Activated CD4-positive, CD25-positive, alpha-beta regulatory T cell treated with anti-CD3 and anti-CD28 coated beads, Interleukin-2, amount 50 U/mL, for 24 hours (primary cell): ENCODE measurements at regions not wholly inside any gene's neighbourhood (a gene's known extent, or its start where the extent isn't known, plus 50 kb on each side); places are given as distances from the start of the nearest gene placed in this dataset.
"Not testable (repeated sequence)": the region's sequence is repeated elsewhere in the genome, so short reads cannot be mapped to it uniquely, and the experiment has no call there.

Experiments used
- ATAC-seq, 2 donors: fragments of 150-1000 bp; cut with Tn5 transposase; one replicate each; pipeline ENCODE4 v1.10.0; 2021; ENCODE audit warnings: mild to moderate bottlenecking in 1 of 2, moderate library complexity in 1 of 2

- ATAC-seq = no peak
Observed at GRCh38 chr11:23257556-23257955, 397.3 kb upstream of the CCDC179 start.

GRCh38 chr11:23263466-23263865, 403.2 kb upstream of the CCDC179 start:
- ATAC-seq = no peak

- ATAC-seq = no peak
Observed at GRCh38 chr11:23272095-23272494, 411.8 kb upstream of the CCDC179 start.

GRCh38 chr11:23278121-23278520, 417.8 kb upstream of the CCDC179 start:
- ATAC-seq = no peak

GRCh38 chr11:23280088-23280487, 419.8 kb upstream of the CCDC179 start:
- ATAC-seq = no peak

GRCh38 chr11:23283666-23284065, 423.4 kb upstream of the CCDC179 start:
- ATAC-seq = no peak

GRCh38 chr11:23284631-23285030, 424.4 kb upstream of the CCDC179 start:
- no peak for ATAC-seq

- no peak for ATAC-seq
Observed at GRCh38 chr11:23288003-23288783, 427.9 kb upstream of the CCDC179 start.

- ATAC-seq = no peak
Observed at GRCh38 chr11:23295241-23295640, 435.0 kb upstream of the CCDC179 start.

GRCh38 chr11:23308041-23308440, 447.8 kb upstream of the CCDC179 start:
- ATAC-seq = no peak

GRCh38 chr11:23310276-23310675, 450.0 kb upstream of the CCDC179 start:
- ATAC-seq = no peak

- ATAC-seq = no peak
Observed at GRCh38 chr11:23311986-23312940, 452.0 kb upstream of the CCDC179 start.

- ATAC-seq = no peak
Observed at GRCh38 chr11:23313001-23313400, 452.7 kb upstream of the CCDC179 start.

- no peak for ATAC-seq
Observed at GRCh38 chr11:23314162-23314561, 453.9 kb upstream of the CCDC179 start.

GRCh38 chr11:23315286-23315685, 455.0 kb upstream of the CCDC179 start:
- no peak for ATAC-seq

- ATAC-seq = no peak
Observed at GRCh38 chr11:23317816-23318215, 457.5 kb upstream of the CCDC179 start.

GRCh38 chr11:23318670-23319069, 458.4 kb upstream of the CCDC179 start:
- no peak for ATAC-seq

- no peak for ATAC-seq
Observed at GRCh38 chr11:23320131-23320530, 459.9 kb upstream of the CCDC179 start.

- not testable (repeated sequence) for ATAC-seq
Observed at GRCh38 chr11:23335586-23335985, 475.3 kb upstream of the CCDC179 start.

GRCh38 chr11:23336961-23337360, 476.7 kb upstream of the CCDC179 start:
- no peak for ATAC-seq

GRCh38 chr11:23353611-23354010, 493.3 kb upstream of the CCDC179 start:
- ATAC-seq = no peak

- ATAC-seq = no peak
Observed at GRCh38 chr11:23359297-23359696, 499.0 kb upstream of the CCDC179 start.

GRCh38 chr11:23364076-23364475, 503.8 kb upstream of the CCDC179 start:
- no peak for ATAC-seq
